ENCODE measurements at regions not wholly inside any gene's neighbourhood (a gene's known extent, or its start where the extent isn't known, plus 50 kb on each side); places are given as distances from the start of the nearest gene placed in this dataset.

DNA sequence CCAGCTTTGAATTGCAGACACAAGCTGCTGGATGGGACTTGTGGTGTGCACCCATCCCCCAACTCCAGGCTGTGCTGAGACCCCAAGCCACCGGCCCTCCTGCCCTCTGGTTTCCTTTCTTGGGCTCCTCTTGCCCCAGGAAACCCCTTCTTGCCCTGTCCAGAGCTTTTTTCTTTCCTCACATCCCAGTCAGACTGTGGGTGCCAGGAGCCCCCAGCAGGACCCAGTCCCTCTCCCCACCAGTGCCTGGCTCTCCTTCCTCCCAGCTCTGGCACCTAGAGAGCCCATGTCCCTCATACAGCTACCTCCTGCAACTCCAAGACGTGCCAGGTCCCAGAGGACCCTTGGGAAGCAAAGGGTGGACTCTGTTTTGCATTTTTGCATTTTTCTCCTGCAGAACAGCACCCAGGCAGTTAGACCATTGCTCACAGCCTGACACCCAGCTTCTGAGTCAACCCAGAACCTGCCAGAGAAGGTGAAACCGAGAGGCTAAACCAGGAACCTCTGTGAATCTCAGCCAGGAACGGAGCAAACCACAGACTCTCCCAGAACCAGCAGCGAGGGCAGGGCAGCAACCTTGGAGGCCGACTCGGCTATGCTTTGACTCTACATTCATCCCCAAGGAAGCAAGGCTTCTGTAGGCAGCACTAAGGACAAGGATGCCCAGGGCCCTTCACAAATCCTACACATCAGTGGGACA lies 221.1 kb downstream of the ANAPC1 start:
- TF ChIP-seq, protein P1, sequence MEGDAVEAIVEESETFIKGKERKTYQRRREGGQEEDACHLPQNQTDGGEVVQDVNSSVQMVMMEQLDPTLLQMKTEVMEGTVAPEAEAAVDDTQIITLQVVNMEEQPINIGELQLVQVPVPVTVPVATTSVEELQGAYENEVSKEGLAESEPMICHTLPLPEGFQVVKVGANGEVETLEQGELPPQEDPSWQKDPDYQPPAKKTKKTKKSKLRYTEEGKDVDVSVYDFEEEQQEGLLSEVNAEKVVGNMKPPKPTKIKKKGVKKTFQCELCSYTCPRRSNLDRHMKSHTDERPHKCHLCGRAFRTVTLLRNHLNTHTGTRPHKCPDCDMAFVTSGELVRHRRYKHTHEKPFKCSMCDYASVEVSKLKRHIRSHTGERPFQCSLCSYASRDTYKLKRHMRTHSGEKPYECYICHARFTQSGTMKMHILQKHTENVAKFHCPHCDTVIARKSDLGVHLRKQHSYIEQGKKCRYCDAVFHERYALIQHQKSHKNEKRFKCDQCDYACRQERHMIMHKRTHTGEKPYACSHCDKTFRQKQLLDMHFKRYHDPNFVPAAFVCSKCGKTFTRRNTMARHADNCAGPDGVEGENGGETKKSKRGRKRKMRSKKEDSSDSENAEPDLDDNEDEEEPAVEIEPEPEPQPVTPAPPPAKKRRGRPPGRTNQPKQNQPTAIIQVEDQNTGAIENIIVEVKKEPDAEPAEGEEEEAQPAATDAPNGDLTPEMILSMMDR (conservative IDR thresholded peaks at IDR 0.05; ENCODE audit: low read length), result no peak
- no peak for TF ChIP-seq EZH2phosphoT487 (IDR thresholded peaks at IDR 0.05; ENCODE audit: borderline replicate concordance)
